Astrocyte of the hippocampus (primary cell): ENCODE measurements at regions not wholly inside any gene's neighbourhood (a gene's known extent, or its start where the extent isn't known, plus 50 kb on each side); places are given as distances from the start of the nearest gene placed in this dataset.
"Not testable (repeated sequence)": the region's sequence is repeated elsewhere in the genome, so short reads cannot be mapped to it uniquely, and the experiment has no call there.

Source experiments
- DNase-seq: peaks from one replicate; pipeline ENCODE4 v3.0.0; 2011; ENCODE audit warnings: low read depth, low spot score

DNA sequence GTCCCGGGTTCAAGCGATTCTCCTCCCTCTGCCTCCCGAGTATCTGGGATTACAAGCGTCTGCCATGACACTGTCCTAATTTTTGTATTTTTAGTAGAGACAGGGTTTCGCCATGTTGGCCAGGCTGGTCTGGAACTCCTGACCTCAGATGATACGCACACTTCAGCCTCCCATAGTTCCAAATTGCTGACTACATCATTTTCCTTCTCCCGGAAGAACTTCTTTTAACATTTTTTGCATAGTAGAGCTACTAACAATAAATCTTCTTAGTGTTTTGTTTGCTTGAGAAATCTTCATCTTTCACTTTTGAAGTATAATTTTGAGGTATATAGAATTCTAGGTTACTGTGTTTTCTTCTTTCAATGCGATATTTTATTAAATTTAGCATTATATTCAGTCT is 1415.1 kb upstream of the RAG2 start:
- no peak for DNase-seq

GRCh38 chr11:38011496-38011895 is 1413.5 kb upstream of the RAG2 start:
- DNase-seq: no peak

DNA sequence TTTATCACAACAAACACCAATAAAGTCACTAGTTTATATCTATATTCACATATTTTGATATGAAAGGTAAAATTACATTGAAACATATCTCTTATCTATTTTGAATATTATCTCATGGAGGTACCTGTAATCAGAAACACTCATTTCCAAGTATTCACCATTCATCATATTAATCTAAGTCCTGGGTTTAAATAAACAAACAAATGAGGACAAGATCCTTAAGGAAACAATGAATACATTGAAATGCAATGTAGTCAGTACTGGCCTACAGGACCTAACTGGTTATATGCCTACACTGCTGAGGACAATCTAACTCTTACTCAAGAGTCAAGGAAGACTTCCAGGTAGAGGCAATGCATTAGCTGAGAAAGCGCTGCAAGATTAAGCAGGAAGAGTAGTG is 1411.9 kb upstream of the RAG2 start:
- DNase-seq: no peak

DNA sequence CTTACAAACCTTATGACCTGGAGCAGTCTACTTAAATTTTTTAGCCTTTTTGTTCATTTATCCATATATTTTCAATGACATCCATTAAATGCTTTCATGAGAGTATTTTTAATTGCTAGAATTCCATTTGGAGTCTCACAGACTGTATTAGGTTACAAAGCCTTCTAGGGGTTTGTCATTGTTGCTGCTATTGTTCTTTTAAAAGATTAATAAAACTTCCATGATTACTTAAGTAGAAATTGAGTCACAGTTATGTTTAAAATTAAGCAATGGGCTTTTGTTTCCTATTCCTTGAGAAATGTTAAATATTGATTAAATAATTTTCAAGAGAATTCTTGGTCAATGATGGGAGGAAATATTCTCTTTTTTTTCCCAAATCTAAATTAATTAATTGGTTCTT is 1408.4 kb upstream of the RAG2 start:
- DNase-seq: no peak

GRCh38 chr11:38005597-38005996 is 1407.6 kb upstream of the RAG2 start:
- peak; percentile 5 for DNase-seq

GRCh38 chr11:37999171-37999570 is 1401.1 kb upstream of the RAG2 start:
- no peak for DNase-seq

GRCh38 chr11:37995886-37996285 is 1397.8 kb upstream of the RAG2 start:
- no peak for DNase-seq

DNA sequence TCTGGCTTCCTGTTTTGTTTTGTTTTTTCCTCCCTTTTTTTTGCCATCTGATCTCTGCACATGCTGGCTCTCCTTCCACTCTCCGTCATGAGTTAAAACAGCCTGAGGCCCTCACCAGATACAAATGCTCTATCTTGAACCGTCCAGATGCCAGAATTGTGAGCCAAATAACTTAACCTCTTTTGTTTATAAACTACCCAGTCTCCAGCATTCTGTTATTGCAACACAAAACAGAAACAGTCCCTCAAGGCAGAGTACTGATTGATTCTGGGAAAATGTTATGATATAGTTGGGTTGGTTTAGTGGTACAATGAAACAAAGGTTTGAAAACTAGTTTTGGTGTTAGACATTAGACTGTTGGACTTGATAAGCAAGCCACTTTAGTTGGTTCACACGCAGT is 1390.0 kb upstream of the RAG2 start:
- DNase-seq: peak; percentile 20

DNA sequence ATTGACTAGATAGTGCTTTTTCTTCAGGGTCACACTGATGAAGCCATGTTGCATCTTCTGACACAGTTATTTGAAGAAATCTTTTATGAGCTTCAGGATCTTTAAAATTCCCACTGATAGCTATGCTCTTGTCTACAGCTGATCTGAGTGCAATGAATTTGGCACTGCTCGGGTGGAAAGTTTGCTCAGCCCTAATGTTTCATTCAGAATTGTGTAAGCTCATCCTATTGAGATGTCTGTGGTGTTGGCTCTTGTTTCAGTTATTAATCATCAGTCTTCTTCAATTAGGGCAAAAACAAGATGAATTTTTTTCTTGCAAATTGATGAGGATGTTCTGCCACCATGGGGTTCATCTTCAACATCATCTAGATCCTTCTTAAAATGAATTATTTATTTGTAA is 1387.0 kb upstream of the RAG2 start:
- no peak for DNase-seq

DNA sequence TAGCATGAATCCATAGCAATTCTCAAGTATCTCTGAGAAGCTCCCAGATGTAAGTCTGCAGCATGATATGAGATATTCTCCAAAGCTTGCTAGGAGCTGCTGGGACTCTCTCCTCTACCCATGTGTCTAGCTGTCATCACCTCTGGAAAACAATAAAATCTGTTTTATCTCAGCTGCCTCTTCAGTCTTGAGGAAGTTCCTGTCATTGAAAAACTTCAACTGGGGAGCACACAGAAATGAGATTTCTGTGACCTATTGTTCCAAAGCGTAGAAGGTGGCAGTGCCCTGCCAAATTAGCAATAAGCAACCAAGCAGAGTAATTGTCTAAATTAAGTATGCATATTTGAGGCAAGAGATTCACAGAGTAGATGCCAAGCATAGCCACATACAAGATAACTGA is 1380.6 kb upstream of the RAG2 start:
- peak; percentile 1 for DNase-seq

DNA sequence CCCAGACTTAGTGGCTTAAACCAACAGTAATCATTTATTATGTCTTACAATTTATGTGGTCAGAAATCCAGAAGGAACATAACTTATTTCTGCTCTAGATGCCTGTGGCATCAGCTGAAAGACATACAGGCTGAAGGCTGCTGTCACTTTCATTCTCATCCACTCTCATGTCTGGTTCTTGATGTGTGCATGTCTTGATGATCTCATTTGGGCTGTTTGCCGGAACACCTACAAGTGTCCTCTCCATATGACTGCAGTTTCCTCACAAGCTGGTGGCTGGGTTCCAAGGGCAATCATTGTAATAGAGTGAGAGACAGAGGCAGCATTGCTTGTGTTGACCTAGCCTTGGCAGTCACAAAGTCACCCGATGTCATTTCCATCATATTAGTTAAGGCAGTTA is 1375.9 kb upstream of the RAG2 start:
- DNase-seq: peak; percentile 0

- no peak for DNase-seq
These were observed 1374.7 kb upstream of the RAG2 start for GRCh38 chr11:37972691-37973090.

DNA sequence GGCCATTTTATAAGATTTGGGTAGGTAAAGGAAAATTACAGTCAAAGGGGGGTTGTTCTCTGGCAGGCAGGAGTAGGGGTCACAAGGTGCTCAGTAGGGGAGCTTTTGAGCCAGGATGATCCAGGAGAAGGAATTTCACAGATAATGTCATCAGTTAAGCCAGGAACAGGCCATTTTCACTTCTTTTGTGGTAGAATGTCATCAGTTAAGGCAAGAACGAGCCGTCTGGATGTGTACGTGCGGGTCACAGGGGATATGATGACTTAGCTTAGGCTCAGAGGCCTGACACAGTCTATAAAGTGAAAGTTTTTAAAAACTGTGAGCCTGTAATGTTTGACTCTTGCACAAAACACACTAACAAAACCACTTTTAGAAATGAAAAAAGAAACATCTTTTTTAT is 1371.3 kb upstream of the RAG2 start:
- DNase-seq: not testable (repeated sequence)

- DNase-seq: no peak
These were observed 1370.1 kb upstream of the RAG2 start for GRCh38 chr11:37968148-37968547.

GRCh38 chr11:37967635-37968034 is 1369.6 kb upstream of the RAG2 start:
- no peak for DNase-seq

DNA sequence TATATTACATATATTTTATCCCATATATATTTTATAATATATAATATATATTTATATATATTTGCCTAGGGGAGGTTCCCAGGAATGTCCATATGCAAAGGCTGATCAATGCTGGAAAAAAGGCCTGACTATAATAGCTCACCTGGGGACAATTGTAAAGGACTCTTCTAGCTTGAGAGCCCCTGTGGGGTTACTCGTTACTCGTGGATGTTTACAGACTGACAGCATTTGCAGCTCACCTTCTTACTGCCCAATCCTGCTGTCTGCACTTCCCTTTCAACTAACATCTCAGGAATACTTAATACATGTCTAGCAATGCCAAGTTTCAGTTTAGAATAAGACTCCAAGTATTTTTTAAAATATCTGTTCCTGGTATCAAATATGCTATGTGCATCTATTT is 1365.4 kb upstream of the RAG2 start:
- DNase-seq: no peak

DNA sequence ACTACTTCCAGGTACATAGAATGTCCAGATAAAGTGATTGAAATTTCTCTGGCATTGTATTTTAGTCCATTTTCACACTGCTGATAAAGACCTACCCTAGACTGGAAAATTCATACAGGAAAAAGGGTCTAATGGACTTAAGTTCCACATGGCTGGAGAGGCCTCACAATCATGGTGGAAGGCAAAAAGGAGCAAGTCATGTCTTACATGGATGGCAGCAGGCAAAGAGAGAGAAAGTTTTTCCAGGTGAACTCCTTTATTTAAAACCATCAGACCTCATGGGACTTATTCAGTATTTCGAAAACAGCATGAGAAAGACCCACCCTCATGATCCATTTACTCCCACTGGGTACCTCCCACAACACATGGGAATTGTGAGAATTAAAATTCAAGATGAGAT is 1359.7 kb upstream of the RAG2 start:
- no peak for DNase-seq

DNA sequence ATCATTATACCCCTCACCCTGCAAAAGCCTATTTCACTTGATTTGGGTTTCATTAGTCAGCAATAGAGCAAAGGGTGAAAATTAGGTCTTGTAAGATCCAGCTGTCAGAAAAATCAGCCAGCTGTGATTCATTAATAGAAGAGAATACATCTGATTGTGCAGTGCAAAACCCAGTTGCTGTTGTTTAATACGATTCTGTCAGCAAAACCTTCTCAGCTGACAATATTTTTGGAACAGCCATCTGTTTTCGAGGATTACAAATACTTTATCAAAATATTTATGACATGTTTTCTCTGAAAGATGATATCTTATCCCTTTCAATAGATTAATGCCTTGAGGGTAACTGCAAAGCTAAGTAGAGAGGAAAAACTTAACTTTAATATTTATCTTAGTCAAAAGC is 1354.0 kb upstream of the RAG2 start:
- no peak for DNase-seq

DNA sequence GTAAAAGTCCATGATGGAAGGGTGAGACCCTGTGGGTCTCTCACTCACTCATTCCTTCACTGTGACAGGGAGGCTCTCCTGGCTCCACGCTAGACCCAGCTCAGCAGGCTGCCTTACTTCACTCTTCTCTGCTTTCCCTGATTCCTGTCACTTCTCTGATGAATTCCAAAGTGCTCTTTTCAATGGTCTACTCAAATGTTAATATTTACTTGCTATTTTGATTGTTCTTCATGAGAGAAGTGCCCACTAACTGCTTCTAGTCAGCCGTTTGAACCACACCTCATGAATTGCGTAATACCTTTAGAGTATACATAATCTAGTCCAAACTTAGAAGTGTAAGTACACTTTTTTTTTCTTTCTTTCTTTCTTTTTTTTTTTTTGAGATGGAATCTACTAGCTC is 1350.2 kb upstream of the RAG2 start:
- DNase-seq: no peak

DNA sequence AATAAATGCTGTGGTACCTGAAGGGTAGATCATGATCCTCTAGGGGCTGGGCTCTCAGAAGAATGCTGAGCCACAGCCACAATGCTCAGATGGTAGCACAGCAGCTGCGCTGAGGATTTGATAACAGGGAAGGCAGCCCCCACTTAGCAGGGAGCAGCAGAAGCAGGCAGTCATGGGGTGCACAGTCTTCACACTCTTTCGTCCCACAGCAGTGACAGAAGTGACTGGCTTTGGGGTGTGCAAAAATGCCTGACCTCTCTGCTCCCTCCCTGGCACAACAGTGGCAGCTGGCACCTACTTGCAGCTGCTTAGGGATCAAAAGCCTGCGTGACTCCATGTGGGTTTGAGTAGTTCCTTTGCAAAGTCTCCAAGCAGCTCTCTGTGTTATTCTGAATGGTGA is 1349.8 kb upstream of the RAG2 start:
- DNase-seq: no peak

GRCh38 chr11:37946155-37946766 is 1348.2 kb upstream of the RAG2 start:
- peak; percentile 50 for DNase-seq

DNA sequence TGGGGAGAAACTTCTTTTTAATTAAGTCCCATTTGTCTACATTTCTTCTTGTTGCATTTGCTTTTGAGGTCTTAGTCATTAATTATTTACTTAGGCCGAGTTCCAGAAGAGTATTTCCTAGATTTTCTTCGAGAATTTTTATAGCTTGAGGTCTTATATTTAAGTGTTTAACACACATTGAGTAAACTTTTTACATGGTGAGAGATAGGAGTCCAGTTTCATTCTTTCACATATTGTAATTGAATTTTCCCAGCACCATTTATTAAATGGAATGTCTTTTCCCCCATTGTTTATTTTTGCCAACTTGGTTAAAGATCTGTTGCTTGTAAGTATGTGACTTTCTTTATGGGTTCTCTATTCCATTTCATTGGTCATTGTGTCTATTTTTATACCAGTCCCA is 1344.0 kb upstream of the RAG2 start:
- DNase-seq: no peak

DNA sequence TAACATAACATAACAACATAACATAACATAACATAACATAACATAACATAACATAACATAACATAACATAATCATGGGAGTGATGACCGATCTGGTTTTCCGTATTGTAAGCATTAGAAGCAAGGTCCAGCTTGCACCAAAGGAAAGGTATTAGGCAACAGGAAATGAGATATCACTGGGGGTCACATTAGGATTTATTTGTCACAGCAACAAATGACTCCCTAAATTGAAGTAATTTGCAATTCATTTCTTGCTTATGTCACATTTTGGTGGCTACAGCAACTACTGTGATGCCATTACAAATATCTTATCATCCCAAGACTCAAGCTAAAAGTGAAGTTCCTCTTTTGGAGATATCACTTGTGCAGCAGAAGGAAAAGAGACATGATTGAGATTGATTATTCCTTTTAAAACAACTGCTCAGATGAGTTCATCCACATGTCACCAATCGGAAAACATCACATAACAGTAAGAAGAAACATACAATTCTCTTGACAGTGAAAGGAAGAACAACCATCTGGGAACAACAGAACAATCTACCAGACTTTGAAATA is 1331.1 kb upstream of the RAG2 start:
- DNase-seq: no peak

- no peak for DNase-seq
These were observed 1328.7 kb upstream of the RAG2 start for GRCh38 chr11:37926772-37927171.
